ENCODE measurements at regions not wholly inside any gene's neighbourhood (a gene's known extent, or its start where the extent isn't known, plus 50 kb on each side); places are given as distances from the start of the nearest gene placed in this dataset.

DNA sequence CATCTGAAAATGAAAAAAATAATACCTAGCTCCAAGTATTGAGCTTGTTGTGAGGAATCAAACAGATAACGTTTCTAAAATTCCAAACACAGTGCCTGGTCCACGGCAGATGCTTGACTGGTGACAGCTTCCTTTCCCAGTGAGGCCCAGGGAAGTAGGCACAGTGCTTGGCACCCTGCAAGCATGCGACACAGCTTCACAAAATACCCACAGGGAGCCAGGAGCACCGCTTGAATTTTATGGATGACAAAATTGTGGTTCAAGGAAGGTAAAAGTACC lies 205.1 kb upstream of the TNP1 start:
- Histone ChIP-seq H3K27ac (ENCODE audit: low read depth, low read length) (no peak overlapping the region), H3F3A (ENCODE audit: insufficient read depth) (no peaks in the 10 kb centered on the region), H3K9me3 (ENCODE audit: insufficient read depth, low read length) (no peaks in the 10 kb centered on the region), H3K36me3 (ENCODE audit: low read length) (no peaks in the 10 kb centered on the region), H3K4me2 (ENCODE audit: low read depth, low read length, poor library complexity, severe bottlenecking) (no peak overlapping the region), H3K27me3 (ENCODE audit: low read length) (no peaks in the 10 kb centered on the region), H3K9me2 (replicated peaks; ENCODE audit: insufficient read depth, low read length) (no peaks in the 10 kb centered on the region), H3K79me2 (ENCODE audit: insufficient read depth, low read length) (no peaks in the 10 kb centered on the region), H3K9ac (ENCODE audit: low read length) (no peak overlapping the region), H2AFZ (ENCODE audit: low read depth, low read length, severe bottlenecking) (no peak overlapping the region), H4K20me1 (ENCODE audit: low read depth, low read length) (no peaks in the 10 kb centered on the region), H3K4me3 (ENCODE audit: insufficient read depth, low read length, poor library complexity, severe bottlenecking) (no peak overlapping the region)
- no peak for TF ChIP-seq EZH2phosphoT487 (conservative IDR thresholded peaks at IDR 0.05; ENCODE audit: low read length)
- TF ChIP-seq, protein P1, sequence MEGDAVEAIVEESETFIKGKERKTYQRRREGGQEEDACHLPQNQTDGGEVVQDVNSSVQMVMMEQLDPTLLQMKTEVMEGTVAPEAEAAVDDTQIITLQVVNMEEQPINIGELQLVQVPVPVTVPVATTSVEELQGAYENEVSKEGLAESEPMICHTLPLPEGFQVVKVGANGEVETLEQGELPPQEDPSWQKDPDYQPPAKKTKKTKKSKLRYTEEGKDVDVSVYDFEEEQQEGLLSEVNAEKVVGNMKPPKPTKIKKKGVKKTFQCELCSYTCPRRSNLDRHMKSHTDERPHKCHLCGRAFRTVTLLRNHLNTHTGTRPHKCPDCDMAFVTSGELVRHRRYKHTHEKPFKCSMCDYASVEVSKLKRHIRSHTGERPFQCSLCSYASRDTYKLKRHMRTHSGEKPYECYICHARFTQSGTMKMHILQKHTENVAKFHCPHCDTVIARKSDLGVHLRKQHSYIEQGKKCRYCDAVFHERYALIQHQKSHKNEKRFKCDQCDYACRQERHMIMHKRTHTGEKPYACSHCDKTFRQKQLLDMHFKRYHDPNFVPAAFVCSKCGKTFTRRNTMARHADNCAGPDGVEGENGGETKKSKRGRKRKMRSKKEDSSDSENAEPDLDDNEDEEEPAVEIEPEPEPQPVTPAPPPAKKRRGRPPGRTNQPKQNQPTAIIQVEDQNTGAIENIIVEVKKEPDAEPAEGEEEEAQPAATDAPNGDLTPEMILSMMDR (IDR thresholded peaks at IDR 0.05; ENCODE audit: insufficient read depth, low read length, poor library complexity, severe bottlenecking): no peak

- Histone ChIP-seq H2AFZ (ENCODE audit: low read depth, low read length, severe bottlenecking) (no peak overlapping the region), H3K27me3 (ENCODE audit: low read length) (no peaks in the 10 kb centered on the region), H3K4me2 (ENCODE audit: low read depth, low read length, poor library complexity, severe bottlenecking) (no peak overlapping the region), H3K4me3 (ENCODE audit: insufficient read depth, low read length, poor library complexity, severe bottlenecking) (no peak overlapping the region), H3K36me3 (ENCODE audit: low read length) (no peaks in the 10 kb centered on the region), H3K27ac (ENCODE audit: low read depth, low read length) (no peak overlapping the region), H3K9ac (ENCODE audit: low read length) (no peak overlapping the region), H3F3A (ENCODE audit: insufficient read depth) (no peaks in the 10 kb centered on the region), H3K9me2 (replicated peaks; ENCODE audit: insufficient read depth, low read length) (no peaks in the 10 kb centered on the region), H4K20me1 (ENCODE audit: low read depth, low read length) (no peaks in the 10 kb centered on the region), H3K9me3 (ENCODE audit: insufficient read depth, low read length) (no peaks in the 10 kb centered on the region), H3K79me2 (ENCODE audit: insufficient read depth, low read length) (no peaks in the 10 kb centered on the region)
- TF ChIP-seq, protein P1 (IDR thresholded peaks at IDR 0.05; ENCODE audit: insufficient read depth, low read length, poor library complexity, severe bottlenecking): no peak
- no peak for TF ChIP-seq EZH2phosphoT487 (conservative IDR thresholded peaks at IDR 0.05; ENCODE audit: low read length)
Observed at GRCh38 chr2:217064234-217065011, 204.6 kb upstream of the TNP1 start.

- Histone ChIP-seq H3K4me3 (ENCODE audit: insufficient read depth, low read length, poor library complexity, severe bottlenecking) (no peak overlapping the region), H3K4me2 (ENCODE audit: low read depth, low read length, poor library complexity, severe bottlenecking) (no peak overlapping the region), H2AFZ (ENCODE audit: low read depth, low read length, severe bottlenecking) (no peak overlapping the region), H3K27me3 (ENCODE audit: low read length) (no peaks in the 10 kb centered on the region), H3K9ac (ENCODE audit: low read length) (no peak overlapping the region), H3K27ac (ENCODE audit: low read depth, low read length) (no peak overlapping the region), H3K79me2 (ENCODE audit: insufficient read depth, low read length) (no peaks in the 10 kb centered on the region), H3K36me3 (ENCODE audit: low read length) (no peaks in the 10 kb centered on the region), H4K20me1 (ENCODE audit: low read depth, low read length) (no peaks in the 10 kb centered on the region), H3K9me2 (replicated peaks; ENCODE audit: insufficient read depth, low read length) (no peaks in the 10 kb centered on the region), H3F3A (ENCODE audit: insufficient read depth) (no peaks in the 10 kb centered on the region), H3K9me3 (ENCODE audit: insufficient read depth, low read length) (no peaks in the 10 kb centered on the region)
- TF ChIP-seq EZH2phosphoT487 (conservative IDR thresholded peaks at IDR 0.05; ENCODE audit: low read length): no peak
- TF ChIP-seq, protein P1 (IDR thresholded peaks at IDR 0.05; ENCODE audit: insufficient read depth, low read length, poor library complexity, severe bottlenecking): no peak
Observed at GRCh38 chr2:217063238-217063755, 203.4 kb upstream of the TNP1 start.

Data from SU-DHL-6 (cell line).